ENCODE measurements at regions not wholly inside any gene's neighbourhood (a gene's known extent, or its start where the extent isn't known, plus 50 kb on each side); places are given as distances from the start of the nearest gene placed in this dataset.

DNA sequence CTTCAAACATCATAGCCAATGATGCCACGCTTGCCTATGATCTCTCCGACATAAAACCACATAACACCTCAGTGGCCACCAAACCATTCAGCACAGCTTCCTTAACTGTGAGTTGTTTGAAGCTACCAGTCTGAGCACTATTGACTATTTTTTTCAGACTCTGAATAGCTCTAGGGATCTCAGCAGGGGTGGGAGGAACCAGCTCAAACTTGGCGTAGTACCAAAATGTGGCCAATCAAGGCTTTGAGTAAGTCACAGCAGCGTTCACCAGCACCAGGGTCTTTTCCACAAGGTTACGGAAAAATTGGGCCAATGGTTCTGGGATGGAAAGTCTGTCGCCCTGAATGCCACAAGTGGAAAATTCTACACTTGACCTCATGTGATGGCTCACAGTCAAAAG lies 70.6 kb downstream of the SMPDL3A start:
- H3K4me1 ChIP-seq, result no peaks in the 10 kb centered on the region
- intact Hi-C loops (cut with DNase I), result no loop called here
- WGBS, result 81% methylated on average over 6 of the region's 6 CpGs
- H3K27ac ChIP-seq (replicated peaks in 1 of 4), result no peak overlapping the region
- no peak overlapping the region for H3K4me3 ChIP-seq
- H3K36me3 ChIP-seq, result no peaks in the 10 kb centered on the region
- TF ChIP-seq CTCF (IDR thresholded peaks at IDR 0.05) (no peak), POLR2AphosphoS5 (IDR thresholded peaks at IDR 0.05) (no peak), EP300 (IDR thresholded peaks at IDR 0.05) (no peak), POLR2A (IDR thresholded peaks at IDR 0.05; ENCODE audit: low read depth) (no peak)
- DNase-seq (ENCODE audit: extremely low spot score), result no peak
- peaks cover 0 to 6% (median 0%) of the 10 kb centered on the region in 4 donors for H3K27me3 ChIP-seq
- H3K9me3 ChIP-seq, result no peaks in the 10 kb centered on the region

DNA sequence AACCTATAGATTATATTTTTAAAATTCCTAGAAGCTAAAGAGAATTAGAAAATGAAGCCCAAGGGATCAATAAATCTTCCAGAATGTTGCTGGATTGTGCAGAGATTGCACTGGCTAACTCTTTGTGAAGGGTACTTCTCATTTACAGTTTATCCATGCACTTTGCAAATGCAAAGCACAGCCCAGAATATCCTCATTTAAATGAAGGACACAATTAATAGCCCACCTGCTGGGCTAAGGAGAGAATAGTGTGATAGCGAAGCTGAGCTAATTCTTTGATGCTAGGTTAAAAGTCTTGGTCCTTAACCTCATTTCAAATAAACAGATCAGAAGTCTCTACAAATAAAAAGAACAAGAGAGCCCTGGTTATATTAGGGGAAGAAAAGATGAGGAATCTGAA lies 72.5 kb downstream of the SMPDL3A start:
- TF ChIP-seq CTCF (IDR thresholded peaks at IDR 0.05) (no peak), EP300 (IDR thresholded peaks at IDR 0.05) (no peak), POLR2AphosphoS5 (IDR thresholded peaks at IDR 0.05) (no peak), POLR2A (IDR thresholded peaks at IDR 0.05; ENCODE audit: low read depth) (no peak)
- intact Hi-C loops (cut with DNase I), result no loop called here
- Histone ChIP-seq H3K36me3 (no peaks in the 10 kb centered on the region), H3K4me1 (no peaks in the 10 kb centered on the region), H3K9me3 (no peaks in the 10 kb centered on the region), H3K27ac (replicated peaks in 1 of 4) (no peak overlapping the region), H3K4me3 (no peak overlapping the region), H3K27me3 (peaks cover 0 to 6% (median 0%) of the 10 kb centered on the region in 4 donors)
- no peak for DNase-seq (ENCODE audit: extremely low spot score)
- WGBS, result 33% methylated on average over 1 of the region's 1 CpG

GRCh38 chr6:122868137-122868536 lies 79.1 kb downstream of the SMPDL3A start:
- H3K27ac ChIP-seq (replicated peaks in 1 of 4), result no peak overlapping the region
- intact Hi-C loops (cut with DNase I), result no loop called here

DNA sequence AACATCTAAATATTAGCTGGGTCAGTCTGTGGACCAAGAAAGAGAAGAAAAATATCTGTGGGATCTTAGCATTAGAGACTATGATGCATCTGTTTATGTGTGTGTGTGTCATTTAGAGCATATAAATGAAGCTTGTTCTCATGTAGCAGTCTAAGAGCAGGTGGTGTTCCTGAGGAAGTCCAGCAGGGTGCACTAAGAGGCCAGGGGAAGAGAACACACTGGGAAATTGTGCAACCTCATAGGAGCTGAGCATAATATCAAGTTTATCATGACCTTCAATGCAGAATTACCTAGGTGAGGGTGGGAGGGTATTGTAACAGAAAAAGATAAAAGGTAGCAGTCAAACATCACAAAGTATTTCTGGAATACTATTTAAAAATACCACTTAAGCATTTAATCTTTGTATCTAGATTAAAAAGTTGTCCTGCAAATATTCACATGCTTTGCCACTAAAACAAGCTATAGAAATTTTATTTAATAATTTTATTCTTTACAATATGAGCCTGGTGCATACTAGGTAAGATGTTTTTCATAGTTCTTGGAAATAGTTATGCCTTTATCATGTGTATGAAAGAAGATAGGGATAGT lies 80.5 kb downstream of the SMPDL3A start:
- no peak overlapping the region for H3K4me3 ChIP-seq
- H3K36me3 ChIP-seq, result no peaks in the 10 kb centered on the region
- no peak for DNase-seq (ENCODE audit: extremely low spot score)
- TF ChIP-seq EP300 (IDR thresholded peaks at IDR 0.05) (no peak), CTCF (IDR thresholded peaks at IDR 0.05) (peak in 2 of 3 experiments; percentile 12 to 16)
- H3K27me3 ChIP-seq, result no peaks in the 10 kb centered on the region
- no peaks in the 10 kb centered on the region for H3K9me3 ChIP-seq
- no peaks in the 10 kb centered on the region for H3K4me1 ChIP-seq
- intact Hi-C loops (cut with DNase I), result no loop called here
- H3K27ac ChIP-seq (replicated peaks in 1 of 4), result no peak overlapping the region

More at GRCh38 chr6:122868137-122868536, 79.1 kb downstream of the SMPDL3A start:
- no peak for DNase-seq (ENCODE audit: extremely low spot score)
- no peak overlapping the region for H3K4me3 ChIP-seq
- no peaks in the 10 kb centered on the region for H3K4me1 ChIP-seq
- no peaks in the 10 kb centered on the region for H3K36me3 ChIP-seq
- no peaks in the 10 kb centered on the region for H3K27me3 ChIP-seq
- no peaks in the 10 kb centered on the region for H3K9me3 ChIP-seq
- TF ChIP-seq CTCF (IDR thresholded peaks at IDR 0.05) (no peak), POLR2A (IDR thresholded peaks at IDR 0.05; ENCODE audit: low read depth) (no peak), EP300 (IDR thresholded peaks at IDR 0.05) (no peak)

- DNase-seq (ENCODE audit: extremely low spot score), result no peak
- no peak overlapping the region for H3K27ac ChIP-seq (replicated peaks in 1 of 4)
- WGBS, result 73% methylated on average over 1 of the region's 1 CpG
- H3K4me1 ChIP-seq, result no peaks in the 10 kb centered on the region
- no peaks in the 10 kb centered on the region for H3K36me3 ChIP-seq
- intact Hi-C loops (cut with DNase I), result no loop called here
- TF ChIP-seq POLR2AphosphoS5 (IDR thresholded peaks at IDR 0.05) (no peak), EP300 (IDR thresholded peaks at IDR 0.05) (no peak), CTCF (IDR thresholded peaks at IDR 0.05) (no peak), POLR2A (IDR thresholded peaks at IDR 0.05; ENCODE audit: low read depth) (no peak)
- H3K9me3 ChIP-seq, result no peaks in the 10 kb centered on the region
- no peaks in the 10 kb centered on the region for H3K27me3 ChIP-seq
- no peak overlapping the region for H3K4me3 ChIP-seq
Observed at GRCh38 chr6:122871079-122871478, 82.0 kb downstream of the SMPDL3A start.

All from esophagus muscularis mucosa (tissue), 4 donors.